H1 (cell line): ENCODE measurements at regions not wholly inside any gene's neighbourhood (a gene's known extent, or its start where the extent isn't known, plus 50 kb on each side); places are given as distances from the start of the nearest gene placed in this dataset.

Source experiments
- CTCF ChIA-PET: fragments of 300-600 bp; sonication (Branson Sonifier 250); formaldehyde crosslinking; loops from one replicate; lab custom pipeline; 2021; ENCODE audit not compliant: partially characterized antibody; lab: Charles Lee
- POLR2A ChIA-PET: fragments of 300-600 bp; sonication (Branson Sonifier 250); formaldehyde crosslinking; loops from one replicate; lab custom pipeline; 2021; ENCODE audit warnings: inconsistent platforms; ENCODE audit not compliant: partially characterized antibody; lab: Charles Lee
- DNase-seq, 2 experiments: peaks; one replicate each; pipeline versions ENCODE4 v3.0.0 to v3.0.0-alpha.2; 2010 to 2022; ENCODE audit warnings: low spot score in 2 of 2, low read depth in 1 of 2, mixed read lengths in 1 of 2
- FAIRE-seq: peaks from 2 replicates; lab custom pipeline; 2011; peaks lifted over from hg19 to GRCh38; lab: Jason Lieb, UNC
- H2AFZ ChIP-seq: 2 replicates; pipeline ENCODE4 v1.8.1; 2012; ENCODE audit warnings: low read length, inconsistent platforms
- H2AK5ac ChIP-seq: 2 replicates; pipeline ENCODE4 v1.6.1; 2013; ENCODE audit warnings: low read depth, low read length
- H2BK120ac ChIP-seq: replicated peaks from 2 replicates; pipeline ENCODE3; 2013; ENCODE audit warnings: low read depth, low read length, inconsistent platforms
- H2BK12ac ChIP-seq: 2 replicates; pipeline ENCODE4 v1.6.1; 2013; ENCODE audit warnings: low read depth, low read length
- H2BK15ac ChIP-seq: 2 replicates; pipeline ENCODE4 v1.6.1; 2013; ENCODE audit warnings: low read length
- H2BK20ac ChIP-seq: 2 replicates; pipeline ENCODE4 v1.6.1; 2013; ENCODE audit warnings: low read length
- H2BK5ac ChIP-seq: 2 replicates; pipeline ENCODE4 v1.6.1; 2013; ENCODE audit warnings: low read depth, low read length
- H3K14ac ChIP-seq: 2 replicates; pipeline ENCODE4 v1.6.1; 2013; ENCODE audit warnings: inconsistent platforms; ENCODE audit not compliant: insufficient read length
- H3K18ac ChIP-seq: 2 replicates; pipeline ENCODE4 v1.6.1; 2013; ENCODE audit warnings: low read length; ENCODE audit errors: extremely low read depth
- H3K23ac ChIP-seq: 2 replicates; pipeline ENCODE4 v1.6.1; 2013; ENCODE audit warnings: inconsistent platforms; ENCODE audit not compliant: insufficient read length
- H3K23me2 ChIP-seq: 2 replicates; pipeline ENCODE4 v1.6.1; 2013; ENCODE audit warnings: low read depth, low read length
- H3K27ac ChIP-seq: 2 replicates; pipeline ENCODE4 v1.6.1; 2011; ENCODE audit warnings: low read depth, low read length, inconsistent platforms
- H3K27me3 ChIP-seq, 4 experiments: replicated peaks in 1 of 4; 1 replicate in 1 of 4; 2 replicates in 3 of 4; pipeline versions ENCODE4 v1.6.1 to v1.8.1; 2011 to 2013; ENCODE audit warnings: low read length in 3 of 4, mild to moderate bottlenecking in 3 of 4, inconsistent platforms in 2 of 4, mixed read lengths in 2 of 4, moderate library complexity in 1 of 4; ENCODE audit not compliant: control insufficient read depth in 3 of 4, insufficient read depth in 3 of 4; ENCODE audit errors: extremely low read depth in 1 of 4
- H3K36me3 ChIP-seq, 4 experiments: 2 replicates each; pipeline versions ENCODE4 v1.6.1 to v1.8.1; 2011 to 2013; ENCODE audit warnings: mild to moderate bottlenecking in 4 of 4, low read length in 3 of 4, moderate library complexity in 2 of 4, control low read depth in 1 of 4, inconsistent platforms in 1 of 4; ENCODE audit not compliant: insufficient read depth in 4 of 4, control insufficient read depth in 2 of 4
- H3K4ac ChIP-seq: replicated peaks from 2 replicates; pipeline ENCODE3; 2013; ENCODE audit warnings: low read length, low read depth, mixed read lengths, inconsistent platforms; ENCODE audit not compliant: insufficient read length
- H3K4me1 ChIP-seq, 4 experiments: replicated peaks in 1 of 4; 1 replicate in 1 of 4; 2 replicates in 3 of 4; pipeline versions ENCODE4 v1.6.1 to v1.8.1; 2011 to 2013; ENCODE audit warnings: low read length in 3 of 4, inconsistent platforms in 2 of 4, mixed read lengths in 1 of 4; ENCODE audit not compliant: insufficient read depth in 4 of 4, control insufficient read depth in 3 of 4
- H3K4me2 ChIP-seq, 2 experiments: 2 replicates each; pipeline versions ENCODE4 v1.6.1 to v1.8.1; 2011 to 2013; ENCODE audit warnings: low read depth in 2 of 2, low read length in 2 of 2, control low read depth in 1 of 2, inconsistent platforms in 1 of 2, mild to moderate bottlenecking in 1 of 2; ENCODE audit not compliant: insufficient read depth in 1 of 2
- H3K4me3 ChIP-seq, 4 experiments: fragments of 200-600, 300-600 bp in 1 of 4; sonication (generic), shearing (Covaris generic), sonication (Bioruptor Twin) in 1 of 4; 2 replicates each; pipeline versions ENCODE4 v1.5.1 to v1.8.1; 2011 to 2016; ENCODE audit warnings: low read length in 4 of 4, low read depth in 3 of 4, control low read depth in 2 of 4, inconsistent platforms in 2 of 4, mild to moderate bottlenecking in 2 of 4, mixed read lengths in 1 of 4, moderate library complexity in 1 of 4; ENCODE audit not compliant: insufficient read depth in 2 of 4; ENCODE audit errors: extremely low read depth in 1 of 4
- H3K56ac ChIP-seq: replicated peaks from 2 replicates; pipeline ENCODE3; 2013; ENCODE audit warnings: low read depth, mild to moderate bottlenecking, mixed read lengths, low read length, inconsistent platforms; ENCODE audit not compliant: insufficient read length
- H3K79me1 ChIP-seq: 2 replicates; pipeline ENCODE4 v1.6.1; 2013; ENCODE audit warnings: low read depth, low read length, control low read depth
- H3K79me2 ChIP-seq, 2 experiments: 2 replicates each; pipeline versions ENCODE4 v1.6.1 to v1.8.1; 2012 to 2013; ENCODE audit warnings: low read length in 2 of 2, mild to moderate bottlenecking in 2 of 2, inconsistent platforms in 1 of 2; ENCODE audit not compliant: insufficient read depth in 2 of 2, control insufficient read depth in 1 of 2
- H3K9ac ChIP-seq, 4 experiments: replicated peaks in 1 of 4; 1 replicate in 1 of 4; 2 replicates in 3 of 4; pipeline versions ENCODE4 v1.6.1 to v1.8.1; 2011 to 2013; ENCODE audit warnings: low read depth in 3 of 4, low read length in 3 of 4, control low read depth in 2 of 4, mild to moderate bottlenecking in 2 of 4, moderate library complexity in 2 of 4, inconsistent platforms in 1 of 4; ENCODE audit errors: extremely low read depth in 1 of 4
- H3K9me3 ChIP-seq, 2 experiments: 2 replicates each; pipeline versions ENCODE4 v1.6.1 to v1.8.1; 2012 to 2013; ENCODE audit warnings: mild to moderate bottlenecking in 2 of 2, moderate library complexity in 2 of 2, control low read depth in 1 of 2, inconsistent platforms in 1 of 2, low read depth in 1 of 2, low read length in 1 of 2, mixed read lengths in 1 of 2; ENCODE audit not compliant: insufficient read depth in 2 of 2
- H4K20me1 ChIP-seq, 2 experiments: replicated peaks in 1 of 2; 2 replicates each; pipeline versions ENCODE3 to v1.8.1; 2011 to 2013; ENCODE audit warnings: inconsistent platforms in 2 of 2, low read length in 2 of 2, mild to moderate bottlenecking in 1 of 2; ENCODE audit not compliant: insufficient read depth in 2 of 2, control insufficient read depth in 1 of 2
- H4K5ac ChIP-seq: 2 replicates; pipeline ENCODE4 v1.6.1; 2013; ENCODE audit warnings: low read length, low read depth, mixed read lengths, inconsistent platforms; ENCODE audit not compliant: insufficient read length
- H4K8ac ChIP-seq: 2 replicates; pipeline ENCODE4 v1.8.0; 2013; ENCODE audit warnings: mild to moderate bottlenecking, moderate library complexity, low read length, inconsistent platforms; ENCODE audit not compliant: insufficient read depth; ENCODE audit errors: extremely low read depth
- H4K91ac ChIP-seq: replicated peaks from 2 replicates; pipeline ENCODE3; 2013; ENCODE audit warnings: low read length, mixed read lengths, inconsistent platforms; ENCODE audit not compliant: insufficient read length
- CBX8 ChIP-seq: fragments of 300-800, 300-1000 bp; sonication (generic); IDR thresholded peaks from 2 replicates; pipeline ENCODE4 v1.7.1; 2016; ENCODE audit warnings: low read depth, low read length, borderline replicate concordance
- CHD2 ChIP-seq: IDR thresholded peaks from 2 replicates; pipeline ENCODE4 v1.6.1; 2012; ENCODE audit warnings: low read length, improper control_type of control experiment
- CREB1 ChIP-seq: IDR thresholded peaks from 2 replicates; pipeline ENCODE4 v1.6.1; 2012; ENCODE audit warnings: inconsistent platforms
- EGR1 ChIP-seq: IDR thresholded peaks from 2 replicates; pipeline ENCODE4 v1.6.1; 2011; ENCODE audit warnings: low read depth, low read length, borderline replicate concordance
- TBP ChIP-seq: IDR thresholded peaks from 2 replicates; pipeline ENCODE4 v1.6.1; 2011; ENCODE audit warnings: low read depth, low read length, improper control_type of control experiment
- YY1 ChIP-seq: IDR thresholded peaks from 2 replicates; pipeline ENCODE4 v1.6.1; 2011; ENCODE audit warnings: low read depth, mild to moderate bottlenecking, low read length
- WGBS, 2 experiments: shearing (Covaris generic) in 1 of 2; methylation state at CpG; one replicate each; pipeline versions ENCODE4 v1.1.6 to v1.1.7; 2013 to 2015; ENCODE audit warnings: low lambda C conversion rate in 2 of 2, mixed read lengths in 2 of 2, inconsistent platforms in 1 of 2, low coverage in 1 of 2, missing lambda C conversion rate in 1 of 2; ENCODE audit not compliant: insufficient replicate concordance in 2 of 2, insufficient coverage in 1 of 2, insufficient read length in 1 of 2; ENCODE audit errors: extremely low coverage in 1 of 2, missing lambda C conversion rate in 1 of 2; 5-methylcytosine and 5-hydroxymethylcytosine counted together
- TF ChIP-seq, protein P1 (sequence below), 3 experiments: IDR thresholded peaks; 1 replicate in 2 of 3; 2 replicates in 1 of 3; pipeline versions ENCODE4 v1.5.1 to v1.6.1; 2011; ENCODE audit warnings: low read length in 3 of 3, mild to moderate bottlenecking in 3 of 3, inconsistent platforms in 2 of 3, low read depth in 1 of 3, moderate library complexity in 1 of 3; ENCODE audit not compliant: insufficient read depth in 1 of 3; ENCODE audit errors: control extremely low read depth in 1 of 3
- TF ChIP-seq, protein P2 (sequence below): IDR thresholded peaks from 2 replicates; pipeline ENCODE4 v1.6.1; 2011; ENCODE audit warnings: low read depth, mild to moderate bottlenecking, low read length; ENCODE audit not compliant: insufficient read depth

DNA sequence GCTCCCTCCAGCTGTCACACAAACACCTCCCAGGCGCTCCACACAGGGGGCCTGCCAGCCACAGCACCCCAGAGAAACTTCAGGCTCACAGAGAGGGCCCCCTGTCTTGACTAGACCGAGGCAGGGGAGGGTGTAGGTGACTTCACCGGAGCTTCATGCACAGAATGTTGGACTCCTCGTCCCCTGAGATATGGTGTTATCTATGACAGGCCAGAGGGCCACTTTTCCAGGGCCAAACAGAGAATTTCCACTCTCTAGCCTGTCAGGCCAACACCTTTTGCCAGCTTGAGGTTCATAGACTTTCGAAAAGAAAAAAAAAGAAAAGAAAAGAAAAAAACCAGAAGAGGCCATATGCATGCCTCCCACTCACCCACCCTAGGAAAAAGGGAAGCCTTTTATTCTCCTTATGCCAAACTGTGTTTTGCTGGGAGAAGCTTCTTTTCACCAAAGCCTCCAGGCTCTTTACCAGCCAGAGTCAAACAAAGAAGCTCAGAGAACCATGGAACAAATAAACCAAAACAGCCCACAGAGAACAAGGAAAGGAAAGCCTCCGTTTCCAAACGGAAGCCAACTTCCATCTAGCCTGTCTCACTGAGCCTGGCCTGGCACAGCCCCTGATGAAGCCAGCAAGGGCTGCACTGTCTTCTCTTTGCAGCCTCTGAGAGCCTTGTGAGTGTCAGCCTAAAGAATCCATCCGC, 313.2 kb upstream of the JARID2 start:
- no peak overlapping the region for H3K4me3 ChIP-seq
- no peak overlapping the region for H2AK5ac ChIP-seq
- H3K27me3 ChIP-seq = no peaks in the 10 kb centered on the region
- 0 out of 2 replicates have a peak overlapping the region, but pooled peaks have one; percentile 16 for H2BK5ac ChIP-seq
- H2AFZ ChIP-seq = no peak overlapping the region
- H3K56ac ChIP-seq = no peak overlapping the region
- H3K79me2 ChIP-seq = no peaks in the 10 kb centered on the region
- no peak overlapping the region for H3K14ac ChIP-seq
- no peaks in the 10 kb centered on the region for H3K9me3 ChIP-seq
- H4K20me1 ChIP-seq = peaks cover 0 to 1% of the 10 kb centered on the region in 2 experiments
- H2BK20ac ChIP-seq = no peak overlapping the region
- no peak overlapping the region for H4K91ac ChIP-seq
- H3K27ac ChIP-seq = no peak overlapping the region
- H2BK15ac ChIP-seq = no peak overlapping the region
- peaks cover 4% of the 10 kb centered on the region; the same call in 1 of the 2 replicates for H3K79me1 ChIP-seq
- TF ChIP-seq TBP (no peak), CHD2 (no peak), EGR1 (no peak), CREB1 (no peak), YY1 (no peak), CBX8 (no peak)
- TF ChIP-seq, protein P1, sequence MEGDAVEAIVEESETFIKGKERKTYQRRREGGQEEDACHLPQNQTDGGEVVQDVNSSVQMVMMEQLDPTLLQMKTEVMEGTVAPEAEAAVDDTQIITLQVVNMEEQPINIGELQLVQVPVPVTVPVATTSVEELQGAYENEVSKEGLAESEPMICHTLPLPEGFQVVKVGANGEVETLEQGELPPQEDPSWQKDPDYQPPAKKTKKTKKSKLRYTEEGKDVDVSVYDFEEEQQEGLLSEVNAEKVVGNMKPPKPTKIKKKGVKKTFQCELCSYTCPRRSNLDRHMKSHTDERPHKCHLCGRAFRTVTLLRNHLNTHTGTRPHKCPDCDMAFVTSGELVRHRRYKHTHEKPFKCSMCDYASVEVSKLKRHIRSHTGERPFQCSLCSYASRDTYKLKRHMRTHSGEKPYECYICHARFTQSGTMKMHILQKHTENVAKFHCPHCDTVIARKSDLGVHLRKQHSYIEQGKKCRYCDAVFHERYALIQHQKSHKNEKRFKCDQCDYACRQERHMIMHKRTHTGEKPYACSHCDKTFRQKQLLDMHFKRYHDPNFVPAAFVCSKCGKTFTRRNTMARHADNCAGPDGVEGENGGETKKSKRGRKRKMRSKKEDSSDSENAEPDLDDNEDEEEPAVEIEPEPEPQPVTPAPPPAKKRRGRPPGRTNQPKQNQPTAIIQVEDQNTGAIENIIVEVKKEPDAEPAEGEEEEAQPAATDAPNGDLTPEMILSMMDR (IDR thresholded peaks at IDR 0.05; ENCODE audit: control extremely low read depth in 1 of 3, insufficient read depth in 1 of 3, low read depth in 1 of 3, low read length in 3 of 3) = no peak
- TF ChIP-seq, protein P2, sequence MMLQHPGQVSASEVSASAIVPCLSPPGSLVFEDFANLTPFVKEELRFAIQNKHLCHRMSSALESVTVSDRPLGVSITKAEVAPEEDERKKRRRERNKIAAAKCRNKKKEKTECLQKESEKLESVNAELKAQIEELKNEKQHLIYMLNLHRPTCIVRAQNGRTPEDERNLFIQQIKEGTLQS = no peak
- ChIA-PET CTCF (interaction anchor here (1.2 kb wide), 1 partner anchor 535 kb away, joined by 3 read pairs; no protein-coding TSS in a partner anchor), POLR2A (interaction anchor here (0.7 kb wide), 1 partner anchor 118 kb away, joined by 3 read pairs; no protein-coding TSS in a partner anchor)
- H3K23ac ChIP-seq = no peak overlapping the region
- H3K4me1 ChIP-seq = peaks cover 0 to 5% (median 2%) of the 10 kb centered on the region in 4 experiments; a peak in 5 of 7 replicates
- H3K4me2 ChIP-seq = no peak overlapping the region
- no peaks in the 10 kb centered on the region; the same call in 1 of the 2 replicates for H3K23me2 ChIP-seq
- no peak overlapping the region for H2BK12ac ChIP-seq
- WGBS, 2 experiments = 76% methylated on average over 8 of the region's 8 CpGs; no CpG with 5 or more reads in 1 of the 2 experiments
- no peak overlapping the region for H3K9ac ChIP-seq
- no peak overlapping the region for H3K4ac ChIP-seq
- no peak overlapping the region for H2BK120ac ChIP-seq
- DNase-seq = no peak
- no peak overlapping the region for H4K8ac ChIP-seq
- H3K36me3 ChIP-seq = no peaks in the 10 kb centered on the region; a peak in 1 of 8 replicates
- peak overlapping the region; percentile 71; the same call in 1 of the 2 replicates for H3K18ac ChIP-seq
- no peak for FAIRE-seq
- H4K5ac ChIP-seq = no peak overlapping the region
